Occipital lobe (tissue), 1 donor: ENCODE measurements at regions not wholly inside any gene's neighbourhood (a gene's known extent, or its start where the extent isn't known, plus 50 kb on each side); places are given as distances from the start of the nearest gene placed in this dataset.
"Not testable (repeated sequence)": the region's sequence is repeated elsewhere in the genome, so short reads cannot be mapped to it uniquely, and the experiment has no call there.

Experiments
- DNase-seq: peaks from one replicate; lab custom pipeline; 2025; lab: John Stamatoyannopoulos, UW

DNA sequence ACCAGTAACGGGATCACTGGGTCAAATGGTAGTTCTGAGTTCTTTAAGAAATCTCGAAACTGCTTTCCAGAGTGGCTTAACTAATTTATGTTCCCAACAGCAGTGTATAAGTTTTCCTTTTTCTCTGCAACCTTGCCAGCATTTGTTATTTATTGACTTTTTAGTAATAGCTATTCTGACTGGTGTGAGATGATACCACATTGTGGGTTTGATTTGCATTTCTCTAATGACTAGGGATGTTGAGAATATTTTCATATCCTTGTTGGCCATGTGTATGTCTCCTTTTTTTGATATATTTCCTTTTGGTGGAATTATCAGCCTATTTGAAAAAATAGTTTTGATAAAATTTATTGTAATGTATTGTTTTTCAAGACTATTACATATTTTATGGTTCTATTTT lies 701.2 kb upstream of the FBXO33 start:
- no peak for DNase-seq

DNA sequence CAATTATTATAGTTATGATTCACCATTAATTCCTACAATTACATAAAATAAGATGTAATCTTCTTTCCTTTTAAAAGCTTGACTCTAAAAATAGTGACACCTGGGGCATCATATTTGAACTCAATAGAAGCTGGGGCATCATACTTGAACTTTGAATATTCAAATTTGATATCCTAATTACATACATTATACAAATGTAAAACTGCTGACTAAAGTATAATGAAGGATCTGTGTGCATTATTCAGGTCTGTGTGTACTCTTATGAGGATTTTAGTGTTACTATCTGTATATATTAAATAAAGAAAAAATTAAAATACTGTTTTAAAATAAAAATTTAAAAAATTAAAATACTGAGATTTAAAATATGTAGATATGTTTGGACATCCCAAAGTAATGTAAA lies 696.9 kb upstream of the FBXO33 start:
- DNase-seq, result no peak

DNA sequence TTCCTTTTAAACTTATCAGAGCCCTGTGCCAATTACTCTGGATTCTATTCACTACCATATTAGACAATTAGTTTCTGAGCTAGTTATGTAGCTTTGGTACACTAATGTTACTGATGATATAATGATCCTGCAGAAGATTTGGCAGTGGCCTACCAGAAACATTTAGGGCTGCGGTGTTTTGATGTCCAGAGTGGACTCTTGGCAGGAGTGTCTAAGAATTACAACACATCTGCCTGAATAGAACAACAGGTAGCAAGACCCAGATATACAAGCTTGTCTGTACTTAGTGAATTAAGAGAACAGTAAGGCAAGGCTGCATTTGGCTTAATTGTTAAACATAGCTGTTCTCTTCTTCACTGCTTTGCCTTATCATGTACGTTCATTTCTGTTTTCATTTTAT lies 691.6 kb upstream of the FBXO33 start:
- no peak for DNase-seq

DNA sequence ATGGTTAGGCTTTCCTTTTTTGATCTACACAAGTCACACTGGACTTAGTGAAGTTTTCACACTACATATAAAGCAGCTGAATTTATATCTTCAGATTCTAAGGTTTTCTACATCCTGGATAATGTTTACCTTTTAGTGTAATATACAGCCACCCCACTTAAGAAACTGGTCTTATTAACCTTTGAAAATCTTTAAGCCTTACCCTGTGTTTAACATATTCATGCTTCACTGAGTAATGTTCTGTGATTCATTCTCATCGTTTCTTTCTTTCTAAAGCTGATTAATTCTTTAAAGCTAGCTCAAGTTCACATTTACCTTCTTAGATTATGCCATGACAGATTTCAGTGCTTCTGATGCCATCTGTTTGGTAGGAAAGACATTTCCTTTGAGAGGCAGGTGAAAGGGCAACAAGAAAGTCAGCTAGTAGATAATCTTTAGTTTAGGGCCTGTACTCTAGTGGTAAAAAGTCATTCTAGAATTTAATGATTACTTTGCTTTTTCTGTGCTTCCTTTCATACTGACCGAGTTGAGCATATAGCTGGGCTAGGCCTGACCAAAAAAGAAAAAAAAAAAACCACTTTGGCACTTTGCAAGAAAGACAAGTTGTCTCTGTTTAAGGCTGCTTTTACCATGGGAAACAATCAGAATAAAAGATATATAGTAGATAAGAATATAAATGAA lies 690.9 kb upstream of the FBXO33 start:
- DNase-seq, result no peak

DNA sequence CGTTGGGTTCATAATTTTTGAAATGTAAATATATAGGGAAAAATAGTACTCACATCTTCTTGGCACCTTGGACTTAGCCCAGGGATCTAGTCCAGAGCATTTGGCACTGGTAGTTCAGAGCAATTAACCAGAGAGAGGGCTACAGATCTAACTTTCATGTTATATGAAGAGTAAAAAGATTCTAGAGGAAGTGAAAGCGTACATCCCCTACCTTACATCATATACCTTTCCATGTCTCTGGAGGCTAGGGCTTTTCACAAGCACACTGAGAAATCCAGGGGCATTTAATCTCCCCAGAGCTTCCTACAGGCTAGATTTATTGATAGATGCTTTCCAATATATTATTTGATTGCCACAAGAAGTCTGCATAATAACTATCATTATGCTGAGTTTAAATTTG lies 687.5 kb upstream of the FBXO33 start:
- no peak for DNase-seq

DNA sequence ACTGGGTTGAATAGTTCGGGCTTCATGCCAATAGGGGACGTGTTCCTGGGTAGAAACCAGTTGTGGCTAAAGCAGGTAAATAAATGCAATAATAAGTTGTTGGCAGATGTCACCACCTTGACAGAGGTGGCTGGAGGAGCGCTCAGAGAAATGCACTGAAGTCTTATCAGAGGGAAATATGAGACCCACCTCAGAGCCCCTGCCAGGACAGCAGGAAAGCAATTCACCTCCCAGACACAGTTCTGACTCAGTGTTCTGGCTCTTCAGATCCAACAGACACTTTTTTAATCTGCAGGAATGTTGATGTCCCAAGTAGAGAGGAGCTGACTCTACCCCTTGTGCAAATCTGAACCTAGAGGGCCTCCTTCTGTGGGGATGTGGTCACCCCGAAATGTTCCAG lies 687.1 kb upstream of the FBXO33 start:
- DNase-seq, result no peak

DNA sequence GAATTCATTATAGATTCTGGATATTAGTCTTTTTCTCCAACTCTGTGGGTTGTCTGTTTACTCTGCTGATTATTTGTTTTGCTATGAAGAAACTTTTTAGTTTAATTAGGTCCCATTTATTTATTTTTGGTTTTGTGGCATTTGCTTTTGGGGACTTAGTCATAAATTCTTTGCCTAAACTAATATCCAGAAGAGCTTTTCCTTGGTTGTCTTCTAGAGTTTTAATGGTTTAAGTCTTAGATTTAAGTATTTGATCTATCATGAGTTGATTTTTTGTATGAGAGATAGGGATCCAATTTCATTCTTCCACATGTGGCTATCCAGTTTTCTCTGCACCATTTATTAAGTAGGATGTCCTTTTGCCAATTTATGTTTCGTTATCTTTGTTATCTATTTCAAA lies 683.4 kb upstream of the FBXO33 start:
- DNase-seq, result no peak

DNA sequence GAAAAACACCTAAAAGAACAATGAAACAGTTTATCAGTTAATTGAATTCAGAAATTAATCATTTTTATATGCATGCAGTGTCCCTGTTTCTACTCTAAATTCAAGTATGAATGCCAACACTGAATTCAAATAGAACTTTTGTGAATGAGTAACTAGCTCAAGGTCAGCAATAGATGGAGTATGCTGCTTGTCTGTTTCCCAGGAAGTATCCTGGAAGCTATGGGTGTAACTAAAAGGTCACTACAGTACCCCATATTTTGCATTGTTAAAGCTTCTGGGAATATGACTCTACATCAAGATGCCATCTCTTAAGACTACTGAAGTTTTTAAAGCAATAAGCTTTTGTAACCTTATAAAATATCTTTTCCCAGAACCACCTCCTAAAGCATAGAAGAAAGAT lies 681.4 kb upstream of the FBXO33 start:
- no peak for DNase-seq

DNA sequence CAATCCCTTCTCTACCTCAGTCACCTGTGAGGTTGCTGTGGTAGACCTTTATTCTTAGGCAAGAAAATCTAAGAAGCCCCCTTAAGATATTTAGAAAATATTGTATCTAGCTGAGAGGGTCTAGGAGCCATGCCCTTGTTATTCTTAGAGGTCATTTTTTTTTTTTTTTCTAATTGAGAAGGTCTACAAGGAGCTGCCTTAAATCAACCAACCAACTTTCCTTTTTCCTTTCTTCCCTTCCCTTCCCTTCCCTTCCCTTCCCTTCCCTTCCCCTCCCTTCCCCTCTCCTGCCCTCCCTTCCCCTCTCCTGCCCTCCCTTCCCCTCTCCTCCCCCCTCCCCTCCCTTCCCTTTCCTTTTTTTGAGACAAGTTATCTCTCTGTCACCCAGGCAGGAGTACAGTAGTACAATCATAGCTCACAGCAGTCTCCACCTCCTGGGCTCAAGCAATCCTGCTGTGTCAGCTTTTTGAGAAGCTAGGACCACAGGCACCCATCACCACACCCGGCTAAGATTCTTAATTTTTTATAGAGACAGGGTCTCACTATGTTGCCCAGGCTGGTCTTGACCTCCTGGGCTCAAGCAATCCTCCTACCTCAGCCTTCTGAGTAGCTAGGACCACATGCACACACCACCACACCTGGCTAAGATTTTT lies 668.4 kb upstream of the FBXO33 start:
- DNase-seq, result no peak

DNA sequence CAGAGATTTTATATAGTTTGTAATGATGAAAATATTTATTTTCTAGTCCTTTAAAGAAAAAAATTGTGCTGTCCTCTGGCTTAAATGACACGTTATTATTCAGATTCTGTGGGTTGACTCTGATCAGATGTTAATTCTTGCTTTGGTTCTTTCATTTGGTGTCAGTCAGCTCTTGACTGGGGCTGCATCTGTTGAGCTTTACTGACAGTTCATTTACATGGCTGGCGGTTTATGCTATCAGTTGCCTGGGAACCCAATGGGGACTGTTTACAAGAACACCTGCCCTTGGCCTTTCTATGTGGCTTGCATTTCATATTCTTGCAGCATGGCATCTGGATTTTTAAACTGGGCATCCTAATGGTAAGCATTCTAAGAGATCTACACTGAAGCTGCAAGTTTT lies 667.1 kb upstream of the FBXO33 start:
- no peak for DNase-seq

DNA sequence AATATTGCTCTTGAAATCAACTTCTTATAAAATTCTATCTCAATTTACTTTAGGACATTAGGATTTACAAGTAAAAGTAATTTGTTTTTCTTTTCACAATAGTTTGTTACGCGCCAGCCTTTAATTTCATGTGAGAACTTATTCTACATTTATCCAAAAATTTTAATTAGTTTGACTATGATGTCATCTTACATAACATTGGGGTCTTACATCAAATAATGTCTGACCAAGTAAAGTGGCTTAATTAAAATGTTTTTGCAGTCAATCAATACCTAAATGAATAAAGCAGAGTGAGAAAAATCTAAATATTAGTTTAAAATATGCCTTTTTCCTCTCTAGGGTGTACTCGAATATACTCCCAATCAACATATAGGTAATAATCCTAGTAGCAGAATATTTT lies 666.2 kb upstream of the FBXO33 start:
- no peak for DNase-seq

DNA sequence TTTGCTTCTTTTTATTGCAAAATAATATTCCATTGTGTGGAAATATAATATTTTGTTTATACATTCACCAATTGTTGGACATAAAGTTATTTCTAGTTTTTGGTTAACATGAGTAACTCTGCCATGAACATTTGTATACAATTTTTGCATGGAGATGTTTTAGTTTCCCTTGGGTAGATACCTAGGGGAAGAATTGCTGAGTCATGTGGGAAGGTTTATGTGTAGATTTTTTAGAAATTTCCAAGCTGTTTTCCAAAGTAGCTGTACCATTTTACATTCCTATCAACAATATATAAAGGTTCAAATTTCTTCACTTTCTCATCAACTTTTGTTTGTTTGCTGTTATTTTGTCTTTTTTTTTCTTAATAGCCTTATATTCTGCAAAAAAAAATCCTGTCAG lies 664.7 kb upstream of the FBXO33 start:
- DNase-seq, result no peak

DNA sequence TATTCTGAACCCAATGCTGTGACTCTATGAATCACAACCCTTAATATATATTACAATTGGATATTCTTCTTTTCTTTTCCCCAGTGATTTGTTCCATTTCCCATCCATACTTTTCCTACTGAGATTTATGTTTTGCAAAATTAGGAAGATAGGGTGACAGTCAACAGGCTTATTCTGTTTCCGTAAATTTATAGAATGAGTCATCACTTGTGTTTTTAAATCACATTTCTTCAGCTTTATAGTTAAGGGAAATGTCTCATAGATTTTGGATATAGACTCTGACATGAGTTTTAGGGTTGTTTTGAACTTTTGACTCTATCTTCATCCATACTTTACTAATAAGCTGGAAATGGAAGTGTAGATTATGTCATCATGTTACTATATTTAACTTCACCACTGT lies 661.6 kb upstream of the FBXO33 start:
- no peak for DNase-seq

DNA sequence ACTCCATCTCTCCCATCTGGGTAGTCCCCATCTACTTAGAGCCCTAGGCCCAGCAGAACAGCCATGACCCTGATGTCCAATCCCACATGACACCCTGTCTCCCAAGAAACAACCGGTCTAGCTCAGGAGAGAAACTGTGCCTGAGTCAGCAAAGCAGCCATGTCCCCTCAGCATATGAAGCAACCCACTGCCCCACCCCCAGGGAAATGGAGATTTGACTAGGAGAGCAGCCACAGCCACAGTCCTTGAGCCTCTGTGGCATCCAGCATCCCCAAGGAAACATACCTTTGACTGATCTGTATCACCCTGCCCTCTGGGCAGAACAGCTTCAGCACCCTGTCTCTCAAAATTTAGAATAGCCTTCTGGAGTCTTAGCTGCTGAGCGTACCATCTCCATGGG lies 641.9 kb upstream of the FBXO33 start:
- DNase-seq, result no peak

DNA sequence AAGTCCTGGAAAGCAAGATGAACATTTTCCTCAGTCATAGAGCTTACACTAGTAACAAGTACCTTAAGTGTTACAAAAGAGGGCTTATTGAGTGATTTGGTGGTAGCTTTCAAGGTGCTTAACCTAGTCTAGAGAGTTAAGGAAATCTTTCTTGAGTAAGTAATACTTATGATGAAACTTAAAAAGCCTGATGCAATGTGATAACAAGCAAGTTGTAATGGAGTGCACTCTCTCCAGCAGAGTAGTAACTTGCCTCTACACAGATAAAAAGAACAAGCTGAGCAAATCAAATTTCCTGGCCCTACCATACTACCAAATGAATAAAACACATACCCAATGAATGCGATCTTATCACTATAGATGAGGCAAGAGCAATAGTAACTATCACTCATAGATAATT lies 639.9 kb upstream of the FBXO33 start:
- DNase-seq, result no peak

DNA sequence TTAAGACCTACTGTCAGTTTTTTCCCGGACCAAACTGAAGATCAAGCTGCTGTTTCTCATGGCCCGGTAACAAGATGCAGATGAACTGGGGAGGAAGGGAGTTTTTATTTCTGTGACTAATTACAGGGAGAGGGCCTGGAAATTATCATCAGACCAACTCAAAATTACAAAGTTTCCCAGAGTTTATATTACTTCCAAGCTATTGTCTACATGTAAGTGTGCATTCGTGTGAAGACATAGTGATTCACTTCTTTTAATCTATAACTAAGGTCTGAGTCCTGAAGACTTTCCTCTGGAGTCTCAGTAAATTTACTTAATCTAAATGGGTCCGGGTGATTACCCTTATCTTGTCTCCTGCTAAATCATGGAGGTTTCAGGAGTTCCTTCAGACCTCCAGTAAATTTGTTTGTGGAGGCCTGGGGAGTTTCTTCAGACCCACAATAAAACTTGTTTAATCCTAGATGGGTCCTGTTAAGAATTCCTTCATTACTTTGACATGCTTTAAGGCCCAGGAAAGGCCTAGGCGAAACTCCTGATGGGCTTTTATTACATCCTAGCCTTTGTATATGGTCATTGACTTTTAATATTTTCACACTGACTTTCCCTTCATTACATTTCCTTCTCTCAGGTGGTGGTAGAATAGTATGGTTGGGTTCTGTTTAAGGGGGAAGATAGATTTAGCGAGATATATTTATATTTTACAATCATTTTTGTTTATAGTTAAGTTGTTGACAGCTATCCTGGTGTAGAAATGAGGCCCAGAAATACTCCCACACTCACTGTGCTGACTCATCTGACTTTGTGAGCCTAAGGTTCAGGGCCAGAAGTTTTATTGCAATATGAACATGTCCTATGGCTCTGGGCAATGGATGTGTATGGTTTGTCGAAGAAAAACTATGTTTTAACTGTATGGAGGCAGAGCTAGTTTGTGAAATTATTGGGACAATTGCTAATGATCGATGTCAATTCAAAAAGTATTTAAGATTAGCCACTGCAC lies 627.0 kb upstream of the FBXO33 start:
- DNase-seq, result no peak

DNA sequence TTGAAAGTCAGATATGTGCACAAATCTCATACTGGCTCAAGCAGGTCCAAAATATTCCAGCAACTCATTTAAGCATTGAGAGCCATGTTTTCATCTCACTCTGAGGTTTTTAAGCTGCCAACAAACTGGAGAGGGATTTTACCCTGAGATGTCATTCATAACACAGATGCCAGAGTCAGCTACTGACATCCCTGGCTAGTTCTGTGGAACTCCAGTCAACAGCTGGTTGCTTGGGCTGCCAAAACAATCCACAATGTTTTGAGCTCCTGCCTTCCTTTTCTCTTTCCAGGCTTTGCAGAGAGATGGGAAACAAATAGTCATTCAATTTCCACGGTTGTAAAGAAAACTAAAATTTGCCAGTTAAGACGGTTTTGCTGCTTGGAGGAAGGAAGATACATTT lies 621.2 kb upstream of the FBXO33 start:
- DNase-seq, result no peak

DNA sequence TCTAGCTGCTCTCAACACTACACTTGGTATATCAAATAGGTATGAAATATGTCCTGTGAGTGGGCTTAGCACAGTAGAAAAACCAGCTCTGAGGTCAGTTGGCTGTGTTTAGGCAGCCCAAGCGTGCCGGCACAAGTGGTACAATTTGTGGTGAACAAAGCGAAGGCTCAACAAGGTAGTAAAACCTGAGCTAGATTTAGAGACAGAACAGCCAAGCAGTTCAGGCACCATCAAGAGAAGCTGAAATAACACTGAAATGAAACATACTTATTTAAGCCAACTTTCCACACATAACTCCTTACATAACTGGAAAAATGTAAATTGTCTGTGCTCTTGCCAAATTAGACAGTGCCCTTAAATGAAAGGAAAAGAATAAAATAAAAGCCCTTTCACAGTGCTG lies 596.8 kb upstream of the FBXO33 start:
- no peak for DNase-seq

DNA sequence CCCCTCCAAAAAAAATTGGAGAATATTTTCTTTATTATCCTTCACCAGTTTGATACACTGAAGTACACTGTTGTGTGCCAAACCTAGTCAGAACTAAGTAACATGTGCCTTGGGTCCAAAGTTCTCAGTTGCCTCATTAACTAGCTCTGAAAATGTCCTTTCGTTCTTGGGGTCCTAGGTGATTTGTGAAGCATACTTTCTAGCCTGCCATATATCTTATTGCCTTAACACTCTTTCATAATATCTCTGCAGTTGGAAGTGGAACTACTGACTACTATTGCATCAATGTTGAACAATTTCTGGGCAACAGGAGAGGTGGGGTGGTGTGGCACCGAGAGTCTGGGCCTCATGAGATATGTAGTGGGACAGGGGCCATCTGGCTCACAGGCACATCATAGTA lies 592.9 kb upstream of the FBXO33 start:
- no peak for DNase-seq

DNA sequence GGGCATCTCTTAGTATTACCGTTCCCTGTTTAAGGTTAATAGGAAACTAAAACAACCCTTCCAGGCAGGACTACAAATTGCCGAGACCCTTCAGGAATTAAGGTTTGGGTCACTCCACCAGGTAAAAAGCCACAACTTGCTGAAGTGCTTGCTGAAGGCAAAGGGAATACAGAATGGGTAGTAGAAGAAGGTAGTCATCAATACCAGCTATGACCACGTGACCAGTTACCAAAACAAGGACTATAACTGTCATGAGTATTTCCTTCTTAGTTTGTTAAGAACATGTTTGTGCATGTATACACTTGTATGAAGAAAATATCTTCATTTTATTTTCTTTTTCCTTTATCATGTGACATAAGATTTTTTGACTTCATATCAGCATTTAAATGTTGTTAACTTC lies 578.7 kb upstream of the FBXO33 start:
- no peak for DNase-seq

DNA sequence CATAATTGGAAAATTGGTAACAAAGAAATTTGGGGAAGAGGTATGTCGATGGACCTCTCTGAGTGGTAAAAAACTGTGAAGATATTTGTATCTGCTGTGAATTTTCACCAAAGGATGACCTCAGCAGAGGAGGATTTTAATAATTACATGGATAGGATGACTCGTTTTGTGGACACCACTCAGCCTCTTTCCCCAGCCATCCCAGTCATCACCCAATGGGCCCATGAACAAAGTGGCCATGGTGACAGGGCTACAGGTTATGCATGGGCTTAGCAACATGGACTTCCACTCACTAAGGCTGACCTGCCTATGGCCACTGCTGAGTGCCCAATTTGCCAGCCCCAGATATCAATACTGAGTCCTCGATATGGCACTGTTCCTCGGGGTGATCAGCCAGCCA lies 577.5 kb upstream of the FBXO33 start:
- DNase-seq, result no peak

DNA sequence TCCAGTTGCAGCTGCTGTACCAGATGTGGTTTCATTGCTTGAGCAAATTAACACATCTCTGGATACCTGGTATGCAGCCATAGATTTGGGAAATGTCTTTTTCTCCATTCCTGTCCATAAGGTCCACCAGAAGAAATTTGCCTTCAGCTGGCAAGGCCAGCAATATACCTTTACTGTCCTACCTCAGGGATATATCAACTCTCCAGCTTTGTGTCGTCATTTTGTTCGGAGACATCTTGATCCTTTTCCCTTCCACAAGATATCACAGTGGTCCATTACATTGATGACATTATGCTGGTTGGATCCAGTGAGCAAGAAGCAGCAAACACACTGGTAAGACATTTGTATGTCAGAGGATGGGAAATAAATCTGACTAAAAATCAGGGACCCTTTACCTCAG lies 576.1 kb upstream of the FBXO33 start:
- DNase-seq, result not testable (repeated sequence)
